ENCODE measurements at regions not wholly inside any gene's neighbourhood (a gene's known extent, or its start where the extent isn't known, plus 50 kb on each side); places are given as distances from the start of the nearest gene placed in this dataset.

DNA sequence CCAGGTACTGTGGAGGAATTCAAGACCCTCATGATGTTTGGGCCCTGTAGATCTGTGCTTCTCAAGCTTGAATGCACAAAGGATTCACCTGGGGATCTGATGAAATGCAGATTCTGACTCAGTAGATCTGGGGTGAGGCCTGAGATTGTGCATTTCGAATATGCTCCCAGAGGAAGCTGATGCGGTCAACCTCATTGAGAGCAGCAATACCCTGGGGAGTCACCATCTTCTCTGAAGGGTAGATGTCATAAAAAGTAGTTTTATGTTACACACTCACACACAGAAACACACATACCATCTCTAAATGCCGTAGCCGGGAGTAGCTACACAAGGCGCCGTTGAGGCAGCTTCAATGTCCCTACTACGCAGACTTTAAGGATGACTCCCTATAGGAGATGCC is 55.8 kb upstream of the CPEB4 start:
- H3K36me3 ChIP-seq (ENCODE audit: control insufficient read depth, insufficient read depth, low read length) = no peaks in the 10 kb centered on the region
- no peak overlapping the region for H3K4me3 ChIP-seq (ENCODE audit: low read depth in 2 of 2, low read length in 2 of 2)
- no peaks in the 10 kb centered on the region for H3K4me1 ChIP-seq (ENCODE audit: control insufficient read depth, insufficient read depth, low read length)
- no peak for ATAC-seq
- in situ Hi-C loops (cut with HindIII; ENCODE audit: low pct_unique_long_range_greater_than_20kb, low sequenced_read_pairs) (no loop called here), intact Hi-C loops (cut with micrococcal nuclease; ENCODE audit: unreplicated experiment) (no loop called here)
- no peak for DNase-seq (ENCODE audit: low read depth, low spot score)
- TF ChIP-seq, protein P1, sequence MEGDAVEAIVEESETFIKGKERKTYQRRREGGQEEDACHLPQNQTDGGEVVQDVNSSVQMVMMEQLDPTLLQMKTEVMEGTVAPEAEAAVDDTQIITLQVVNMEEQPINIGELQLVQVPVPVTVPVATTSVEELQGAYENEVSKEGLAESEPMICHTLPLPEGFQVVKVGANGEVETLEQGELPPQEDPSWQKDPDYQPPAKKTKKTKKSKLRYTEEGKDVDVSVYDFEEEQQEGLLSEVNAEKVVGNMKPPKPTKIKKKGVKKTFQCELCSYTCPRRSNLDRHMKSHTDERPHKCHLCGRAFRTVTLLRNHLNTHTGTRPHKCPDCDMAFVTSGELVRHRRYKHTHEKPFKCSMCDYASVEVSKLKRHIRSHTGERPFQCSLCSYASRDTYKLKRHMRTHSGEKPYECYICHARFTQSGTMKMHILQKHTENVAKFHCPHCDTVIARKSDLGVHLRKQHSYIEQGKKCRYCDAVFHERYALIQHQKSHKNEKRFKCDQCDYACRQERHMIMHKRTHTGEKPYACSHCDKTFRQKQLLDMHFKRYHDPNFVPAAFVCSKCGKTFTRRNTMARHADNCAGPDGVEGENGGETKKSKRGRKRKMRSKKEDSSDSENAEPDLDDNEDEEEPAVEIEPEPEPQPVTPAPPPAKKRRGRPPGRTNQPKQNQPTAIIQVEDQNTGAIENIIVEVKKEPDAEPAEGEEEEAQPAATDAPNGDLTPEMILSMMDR (IDR thresholded peaks at IDR 0.05) = no peak
- TF ChIP-seq SIN3A (IDR thresholded peaks at IDR 0.05; ENCODE audit: borderline replicate concordance, insufficient read depth, low read depth, low read length) = no peak
- TF ChIP-seq POLR2AphosphoS5 (IDR thresholded peaks at IDR 0.05; ENCODE audit: low read depth, low read length) = no peak
- TF ChIP-seq TCF7L2 (IDR thresholded peaks at IDR 0.05; ENCODE audit: low read depth, low read length) = no peak
- TF ChIP-seq, protein P2, sequence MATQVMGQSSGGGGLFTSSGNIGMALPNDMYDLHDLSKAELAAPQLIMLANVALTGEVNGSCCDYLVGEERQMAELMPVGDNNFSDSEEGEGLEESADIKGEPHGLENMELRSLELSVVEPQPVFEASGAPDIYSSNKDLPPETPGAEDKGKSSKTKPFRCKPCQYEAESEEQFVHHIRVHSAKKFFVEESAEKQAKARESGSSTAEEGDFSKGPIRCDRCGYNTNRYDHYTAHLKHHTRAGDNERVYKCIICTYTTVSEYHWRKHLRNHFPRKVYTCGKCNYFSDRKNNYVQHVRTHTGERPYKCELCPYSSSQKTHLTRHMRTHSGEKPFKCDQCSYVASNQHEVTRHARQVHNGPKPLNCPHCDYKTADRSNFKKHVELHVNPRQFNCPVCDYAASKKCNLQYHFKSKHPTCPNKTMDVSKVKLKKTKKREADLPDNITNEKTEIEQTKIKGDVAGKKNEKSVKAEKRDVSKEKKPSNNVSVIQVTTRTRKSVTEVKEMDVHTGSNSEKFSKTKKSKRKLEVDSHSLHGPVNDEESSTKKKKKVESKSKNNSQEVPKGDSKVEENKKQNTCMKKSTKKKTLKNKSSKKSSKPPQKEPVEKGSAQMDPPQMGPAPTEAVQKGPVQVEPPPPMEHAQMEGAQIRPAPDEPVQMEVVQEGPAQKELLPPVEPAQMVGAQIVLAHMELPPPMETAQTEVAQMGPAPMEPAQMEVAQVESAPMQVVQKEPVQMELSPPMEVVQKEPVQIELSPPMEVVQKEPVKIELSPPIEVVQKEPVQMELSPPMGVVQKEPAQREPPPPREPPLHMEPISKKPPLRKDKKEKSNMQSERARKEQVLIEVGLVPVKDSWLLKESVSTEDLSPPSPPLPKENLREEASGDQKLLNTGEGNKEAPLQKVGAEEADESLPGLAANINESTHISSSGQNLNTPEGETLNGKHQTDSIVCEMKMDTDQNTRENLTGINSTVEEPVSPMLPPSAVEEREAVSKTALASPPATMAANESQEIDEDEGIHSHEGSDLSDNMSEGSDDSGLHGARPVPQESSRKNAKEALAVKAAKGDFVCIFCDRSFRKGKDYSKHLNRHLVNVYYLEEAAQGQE (IDR thresholded peaks at IDR 0.05; ENCODE audit: insufficient read depth in 1 of 2, low read depth in 2 of 2, low read length in 1 of 2) = no peak
- no peaks in the 10 kb centered on the region for H3K27me3 ChIP-seq (ENCODE audit: control insufficient read depth, insufficient read depth, low read length)
- peaks cover 4% of the 10 kb centered on the region; the same call in 1 of the 2 replicates for H3K9me3 ChIP-seq (ENCODE audit: control insufficient read depth, insufficient read depth, low read depth, low read length)
- CTCF ChIA-PET = no interaction called here
- H3K27ac ChIP-seq (ENCODE audit: low read length) = no peak overlapping the region
- POLR2A ChIA-PET = no interaction called here
- no TSS peak for BruUV-seq (replicated peaks)

DNA sequence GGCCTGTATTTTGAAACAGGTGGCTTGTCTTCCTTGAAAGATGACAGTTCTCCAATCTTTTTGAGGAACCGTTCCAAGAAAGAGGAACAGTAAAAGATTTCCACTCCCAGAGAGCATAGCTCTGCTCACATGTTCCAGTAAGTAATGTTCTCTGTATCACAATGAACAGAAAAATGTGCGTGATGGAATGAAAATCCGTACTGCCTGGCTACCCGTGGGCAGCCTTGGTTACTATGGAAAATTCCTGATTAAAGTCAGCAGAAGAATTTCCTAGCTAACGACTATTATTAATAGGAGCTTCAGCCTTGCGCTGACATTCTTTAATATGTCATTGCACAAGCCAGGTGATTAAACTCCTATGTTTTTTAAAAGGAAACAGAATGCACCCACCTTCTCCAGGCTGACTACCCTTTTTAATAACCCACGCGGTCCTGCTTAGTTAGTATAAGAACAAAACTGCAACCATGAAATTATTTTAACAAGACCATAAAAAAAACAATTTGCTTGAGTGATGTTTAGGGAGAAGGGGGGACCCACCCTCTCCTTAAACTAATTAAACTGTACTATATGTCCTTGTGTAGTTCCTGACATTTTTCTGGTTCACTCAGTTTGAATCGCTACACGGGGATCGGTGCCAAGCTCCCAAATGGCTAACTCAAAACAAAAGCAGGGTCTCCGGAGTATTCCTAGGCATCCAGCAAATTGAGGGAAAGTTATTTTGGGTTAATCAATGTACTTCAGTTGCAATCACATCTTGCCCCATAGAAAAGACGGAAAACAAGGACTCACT is 54.8 kb upstream of the CPEB4 start:
- POLR2A ChIA-PET = no interaction called here
- in situ Hi-C loops (cut with HindIII; ENCODE audit: low pct_unique_long_range_greater_than_20kb, low sequenced_read_pairs) = no loop called here
- intact Hi-C loops (cut with micrococcal nuclease; ENCODE audit: unreplicated experiment) = no loop called here

More for the DNA sequence above, 54.8 kb upstream of the CPEB4 start:
- TF ChIP-seq, protein P1 (IDR thresholded peaks at IDR 0.05) = no peak
- no peak for TF ChIP-seq POLR2AphosphoS5 (IDR thresholded peaks at IDR 0.05; ENCODE audit: low read depth, low read length)
- TF ChIP-seq, protein P2 (IDR thresholded peaks at IDR 0.05; ENCODE audit: insufficient read depth in 1 of 2, low read depth in 2 of 2, low read length in 1 of 2) = no peak
- no peak for TF ChIP-seq SIN3A (IDR thresholded peaks at IDR 0.05; ENCODE audit: borderline replicate concordance, insufficient read depth, low read depth, low read length)
- TF ChIP-seq TCF7L2 (IDR thresholded peaks at IDR 0.05; ENCODE audit: low read depth, low read length) = no peak
- Histone ChIP-seq H3K27me3 (ENCODE audit: control insufficient read depth, insufficient read depth, low read length) (no peaks in the 10 kb centered on the region), H3K36me3 (ENCODE audit: control insufficient read depth, insufficient read depth, low read length) (no peaks in the 10 kb centered on the region), H3K27ac (ENCODE audit: low read length) (no peak overlapping the region), H3K4me3 (ENCODE audit: low read depth in 2 of 2, low read length in 2 of 2) (no peak overlapping the region), H3K9me3 (ENCODE audit: control insufficient read depth, insufficient read depth, low read depth, low read length) (no peaks in the 10 kb centered on the region), H3K4me1 (ENCODE audit: control insufficient read depth, insufficient read depth, low read length) (no peaks in the 10 kb centered on the region)
- CTCF ChIA-PET = no interaction called here
- no peak for DNase-seq (ENCODE audit: low read depth, low spot score)
- no peak for ATAC-seq
- no TSS peak for BruUV-seq (replicated peaks)
